Stimulated activated CD4-positive, alpha-beta T cell treated with anti-CD3 and anti-CD28 coated beads, Interleukin-15, amount 100 ng/mL, for 24 hours (primary cell): ENCODE measurements at regions not wholly inside any gene's neighbourhood (a gene's known extent, or its start where the extent isn't known, plus 50 kb on each side); places are given as distances from the start of the nearest gene placed in this dataset.

Experiments
- DNase-seq: peaks from one replicate; pipeline ENCODE4 v3.0.0-alpha.2; 2020

GRCh38 chr5:152900332-152900731, 495.3 kb upstream of the NMUR2 start:
- no peak for DNase-seq

DNA sequence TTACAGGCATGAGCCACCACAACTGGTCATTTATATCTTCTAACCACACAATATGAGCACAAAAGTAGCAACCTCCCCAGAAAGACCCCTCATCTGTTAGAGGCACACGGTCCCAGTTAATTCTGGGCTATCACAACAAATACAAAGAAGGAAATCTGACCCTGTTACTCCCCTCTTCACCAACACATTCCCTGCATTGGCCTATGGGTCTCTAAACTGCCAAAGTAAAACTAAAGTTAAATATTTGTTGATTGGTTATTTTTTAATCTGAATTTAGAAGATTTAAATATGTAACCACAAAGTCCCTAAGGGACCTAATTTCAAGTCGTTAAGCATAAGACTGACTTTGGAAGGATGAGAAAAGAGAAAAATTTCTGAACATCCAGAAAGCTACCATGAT, 496.7 kb upstream of the NMUR2 start:
- no peak for DNase-seq

DNA sequence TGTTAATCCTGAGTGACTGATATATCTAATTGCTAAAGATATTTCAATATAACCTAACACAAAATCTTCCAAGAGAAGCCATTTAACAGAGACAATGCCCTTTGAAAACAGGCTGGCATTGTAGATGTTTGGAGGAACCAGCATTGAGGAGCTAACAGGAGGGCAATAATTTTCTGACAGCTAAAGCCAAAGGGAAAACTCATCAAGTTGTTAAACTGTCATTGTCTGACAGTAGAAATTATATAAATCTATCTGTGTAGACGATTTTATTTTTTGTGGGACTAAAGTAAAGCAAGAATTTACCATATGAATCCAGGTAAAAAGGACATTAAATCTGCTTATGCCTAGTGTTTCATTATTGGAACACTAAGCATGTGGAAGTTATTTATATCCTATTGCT, 500.2 kb upstream of the NMUR2 start:
- no peak for DNase-seq

GRCh38 chr5:152907488-152908245, 502.6 kb upstream of the NMUR2 start:
- no peak for DNase-seq

- DNase-seq = no peak
These were observed 507.8 kb upstream of the NMUR2 start for GRCh38 chr5:152912924-152913323.

DNA sequence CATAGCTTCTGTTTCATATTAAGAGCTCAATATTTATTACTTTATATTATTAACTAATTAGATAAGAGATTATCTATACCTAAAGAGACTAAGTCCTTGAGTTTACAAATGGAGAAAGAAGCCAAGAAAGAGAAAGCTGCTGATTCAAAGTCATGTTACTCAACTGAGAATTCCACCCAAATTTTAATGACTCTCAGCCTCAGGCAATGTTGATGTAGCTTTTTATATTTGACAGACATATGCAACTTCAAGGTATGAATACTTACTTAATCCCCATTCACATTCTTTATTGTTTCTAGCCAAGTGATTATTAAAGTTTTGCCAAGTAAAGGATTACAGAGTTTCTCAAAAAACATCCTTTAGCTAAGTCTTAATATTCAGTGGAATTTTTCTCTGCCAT, 527.5 kb upstream of the NMUR2 start:
- DNase-seq = no peak

DNA sequence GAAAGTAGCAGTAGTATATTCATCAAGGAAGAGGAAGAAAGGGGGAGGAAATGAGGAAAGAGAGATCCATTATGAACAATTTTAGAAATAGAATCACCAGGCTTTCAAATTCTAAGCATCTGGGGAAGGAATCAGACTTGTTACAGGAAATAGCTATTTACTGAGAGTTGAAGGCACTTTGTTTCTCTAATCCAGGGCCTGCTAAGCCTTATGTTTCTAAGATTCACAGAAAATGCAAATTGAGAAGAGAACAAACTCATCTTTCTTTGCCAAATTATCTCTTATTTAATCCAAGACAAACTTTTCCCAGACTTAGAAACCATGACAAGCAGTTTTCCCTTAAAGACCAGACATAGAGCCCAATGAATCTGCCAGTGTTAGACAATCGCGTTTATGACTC, 528.0 kb upstream of the NMUR2 start:
- DNase-seq = no peak

GRCh38 chr5:152938630-152939029, 533.6 kb upstream of the NMUR2 start:
- no peak for DNase-seq

DNA sequence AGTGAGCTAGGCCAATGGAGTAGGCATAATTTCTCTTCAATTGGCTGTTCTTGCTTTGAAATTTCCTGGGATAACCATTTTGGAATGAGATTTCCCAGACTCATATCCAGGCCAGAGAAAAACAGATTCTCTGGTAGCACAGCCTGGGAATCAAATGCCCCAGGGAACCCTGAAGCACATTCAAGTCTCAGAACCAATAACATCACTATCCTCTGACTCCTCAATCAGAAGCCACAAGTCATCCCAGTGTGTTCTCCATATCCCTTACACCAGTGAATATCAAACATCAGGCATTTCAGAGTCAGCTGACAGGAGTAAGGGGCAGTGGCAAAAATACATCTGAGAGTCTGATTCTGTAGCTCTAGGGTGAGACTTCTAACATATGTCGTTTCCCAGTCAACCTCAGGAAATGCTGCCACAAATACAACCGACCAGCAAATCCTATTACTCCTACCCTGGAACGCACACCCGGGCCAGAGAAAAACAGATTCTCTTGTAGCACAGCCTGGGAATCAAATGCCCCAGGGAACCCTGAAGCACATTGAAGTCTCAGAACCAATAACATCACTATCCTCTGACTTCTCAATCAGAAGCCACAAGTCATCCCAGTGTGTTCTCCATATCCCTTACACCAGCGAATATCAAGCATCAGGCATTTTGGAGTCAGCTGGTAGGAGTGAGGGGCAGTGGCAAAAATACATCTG, 537.7 kb upstream of the NMUR2 start:
- no peak for DNase-seq

DNA sequence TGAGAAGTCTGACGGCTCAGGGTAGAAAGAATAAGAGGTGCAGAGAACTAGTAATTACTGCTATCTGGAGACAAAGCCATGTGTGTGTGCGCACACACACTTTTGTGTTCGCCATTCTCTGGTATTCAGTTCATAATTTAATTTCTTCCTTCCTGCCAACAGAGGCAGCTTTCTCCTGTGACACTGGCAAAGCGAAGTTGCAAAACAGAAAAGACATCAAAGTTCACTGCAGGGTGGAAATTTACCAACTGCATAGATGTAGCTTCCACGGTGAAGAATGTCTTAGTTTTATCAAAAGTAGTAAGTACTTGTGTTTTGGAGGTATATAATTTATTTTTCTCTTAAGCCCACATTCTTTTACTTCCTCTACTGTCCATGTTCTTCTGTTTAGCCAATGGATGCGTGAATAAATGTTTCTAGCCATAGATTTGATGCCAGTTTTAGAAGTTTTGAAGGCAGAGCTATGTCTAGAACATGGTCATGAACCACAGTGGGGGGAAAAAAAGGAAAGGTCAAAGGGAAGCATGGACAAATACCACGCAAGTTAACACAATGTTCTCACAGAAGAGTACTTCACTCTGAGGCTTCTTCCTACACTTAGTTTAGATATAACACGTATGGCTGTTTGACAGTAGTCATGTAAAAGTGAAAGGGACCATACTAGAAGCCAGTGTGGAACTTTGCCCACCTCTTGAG, 536.5 kb upstream of the GRIA1 start:
- no peak for DNase-seq

- no peak for DNase-seq
These were observed 533.4 kb upstream of the GRIA1 start for GRCh38 chr5:152956943-152957613.

DNA sequence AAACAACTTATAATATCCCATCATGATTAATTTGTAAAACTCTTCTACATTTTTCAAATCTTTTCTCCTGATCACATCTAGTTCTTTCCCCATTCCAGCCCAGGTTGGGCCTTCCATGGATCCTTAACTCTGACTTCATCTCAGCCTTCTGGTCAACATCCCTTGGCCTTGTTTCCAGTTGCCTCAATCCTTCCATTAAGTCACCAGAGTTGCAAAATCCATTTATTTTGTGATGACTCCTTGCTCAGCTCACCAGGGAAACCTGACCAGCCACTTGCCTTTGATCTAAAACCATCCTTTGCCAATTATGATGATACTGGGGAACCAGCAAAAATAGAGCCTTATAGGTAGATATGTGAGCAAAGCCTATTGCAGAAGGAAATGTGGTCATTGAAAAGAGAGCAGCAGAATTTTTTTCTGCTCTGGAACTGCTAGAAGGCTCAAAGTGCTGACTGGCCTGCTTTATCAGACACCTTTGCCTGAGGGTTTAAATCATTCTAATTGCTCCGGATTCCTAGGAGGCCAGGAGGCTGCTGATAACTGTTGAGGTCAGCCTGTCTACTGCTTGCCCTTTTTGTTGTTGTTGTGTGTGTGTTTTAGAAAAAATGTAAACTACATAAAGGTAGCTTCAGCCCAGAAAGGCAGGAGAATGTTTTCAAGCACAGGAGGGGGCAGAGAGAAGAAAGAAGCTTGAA, 512.2 kb upstream of the GRIA1 start:
- DNase-seq = no peak

- DNase-seq = no peak
These were observed 503.3 kb upstream of the GRIA1 start for GRCh38 chr5:152987131-152987530.

GRCh38 chr5:152990217-152990616, 500.3 kb upstream of the GRIA1 start:
- no peak for DNase-seq

GRCh38 chr5:152990649-152991048, 499.8 kb upstream of the GRIA1 start:
- DNase-seq = no peak

- no peak for DNase-seq
These were observed 496.3 kb upstream of the GRIA1 start for GRCh38 chr5:152994033-152994680.

GRCh38 chr5:152995214-152995725, 495.2 kb upstream of the GRIA1 start:
- no peak for DNase-seq

DNA sequence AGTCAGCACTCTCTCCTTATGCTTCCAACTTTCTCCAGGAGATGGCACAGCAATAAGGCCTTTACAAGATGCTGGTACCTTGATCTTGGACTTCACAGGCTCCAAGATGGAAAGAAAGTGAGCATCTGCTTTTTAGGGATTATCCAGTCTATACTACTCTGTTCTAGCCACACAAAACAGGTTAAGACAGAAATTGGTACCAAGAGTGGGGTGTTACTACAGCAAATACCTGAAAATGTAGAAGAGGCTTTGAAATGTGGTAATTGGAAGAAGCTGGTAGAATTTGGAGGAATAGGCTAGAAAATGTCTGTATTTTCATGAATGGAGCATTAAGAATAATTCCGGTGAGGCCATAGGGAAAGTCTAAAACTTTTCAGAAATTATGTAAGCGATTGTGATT, 484.8 kb upstream of the GRIA1 start:
- DNase-seq = no peak

GRCh38 chr5:153006681-153007080, 483.8 kb upstream of the GRIA1 start:
- DNase-seq = no peak

DNA sequence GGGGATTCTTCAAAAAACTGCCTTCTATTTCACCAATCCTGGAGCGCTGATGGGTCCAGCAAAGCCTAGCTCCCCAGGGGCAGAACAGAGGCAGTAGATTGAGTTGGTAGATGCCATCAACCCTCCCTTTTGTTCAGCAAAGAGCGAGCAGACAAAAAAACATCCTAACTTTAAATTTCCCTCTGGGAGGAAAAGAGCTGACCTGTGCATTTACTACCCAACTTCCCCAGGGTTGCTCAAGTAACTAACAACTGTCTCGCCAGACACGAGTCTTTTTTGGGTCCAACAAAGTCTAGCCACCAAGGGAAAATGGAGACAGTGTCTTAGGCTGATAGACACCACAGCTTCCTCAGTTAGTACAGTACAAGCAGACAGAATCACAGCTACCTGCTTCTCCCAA, 476.3 kb upstream of the GRIA1 start:
- no peak for DNase-seq

GRCh38 chr5:153018121-153018520, 472.3 kb upstream of the GRIA1 start:
- no peak for DNase-seq
